HepG2 (cell line): ENCODE measurements at regions not wholly inside any gene's neighbourhood (a gene's known extent, or its start where the extent isn't known, plus 50 kb on each side); places are given as distances from the start of the nearest gene placed in this dataset.

Experiments used
- ATAC-seq: fragments of 200-7000 bp; cut with Tn5 transposase; 3 replicates; pipeline ENCODE4 v1.9.1; 2020; ENCODE audit warnings: mild to moderate bottlenecking, moderate library complexity
- BruUV-seq: library from RNA; stranded (reverse); fragments of 400-500 nt; replicated peaks from 2 replicates; lab custom pipeline; 2021; lab: Mats Ljungman, UMichigan
- CTCF ChIA-PET: fragments of 300-600 bp; formaldehyde crosslinking; extraction: SDS; loops from one replicate; lab custom pipeline; 2021; ENCODE audit warnings: low total read pairs, inconsistent platforms, low intra/inter-chr PET ratio; lab: Yijun Ruan, JAX
- POLR2A ChIA-PET: fragments of 350-600 bp; sonication (Branson Sonifier 250); formaldehyde crosslinking; loops from one replicate; lab custom pipeline; 2020; ENCODE audit warnings: antibody characterized with exemption, inconsistent platforms; lab: Yijun Ruan, JAX
- DNase-seq: peaks from one replicate; pipeline ENCODE4 v3.0.0-alpha.2; 2015; ENCODE audit warnings: low spot score
- FAIRE-seq: peaks from 3 replicates; lab custom pipeline; 2011; peaks lifted over from hg19 to GRCh38; lab: Jason Lieb, UNC
- H2AFZ ChIP-seq: one replicate; pipeline ENCODE4 v1.6.1; 2011; ENCODE audit warnings: low read length, inconsistent platforms
- H3K27ac ChIP-seq: fragments of 300-600 bp; 3 replicates; pipeline ENCODE4 v1.8.0; 2011; ENCODE audit warnings: mixed run types, mild to moderate bottlenecking, mixed read lengths, low read length, inconsistent platforms; ENCODE audit not compliant: insufficient read depth; ENCODE audit errors: extremely low read length
- H3K27me3 ChIP-seq, 2 experiments: fragments of 200-600 bp in 1 of 2; 2 replicates in 1 of 2; 3 replicates in 1 of 2; pipeline versions ENCODE4 v1.6.0 to v1.8.0; 2011; ENCODE audit warnings: low read length in 2 of 2, mild to moderate bottlenecking in 2 of 2, moderate library complexity in 2 of 2, inconsistent platforms in 1 of 2; ENCODE audit not compliant: insufficient read depth in 2 of 2, control insufficient read depth in 1 of 2
- H3K36me3 ChIP-seq, 2 experiments: fragments of 200-600 bp in 1 of 2; replicated peaks in 1 of 2; 2 replicates in 1 of 2; 3 replicates in 1 of 2; pipeline versions ENCODE4 v1.5.1 to v1.8.0; 2011; ENCODE audit warnings: low read length in 2 of 2, inconsistent platforms in 1 of 2; ENCODE audit not compliant: insufficient read depth in 2 of 2, control insufficient read depth in 1 of 2
- H3K4me1 ChIP-seq: 2 replicates; pipeline ENCODE4 v1.5.1; 2012; ENCODE audit warnings: low read length, inconsistent platforms; ENCODE audit not compliant: insufficient read depth
- H3K4me2 ChIP-seq: 2 replicates; pipeline ENCODE4 v1.6.0; 2011; ENCODE audit warnings: low read depth, low read length, inconsistent platforms
- H3K4me3 ChIP-seq, 3 experiments: fragments of 200-600 bp in 1 of 3; sonication (generic), shearing (Covaris generic) in 1 of 3; replicated peaks in 1 of 3; 2 replicates each; pipeline ENCODE4 v1.5.1; 2011 to 2016; ENCODE audit warnings: low read length in 3 of 3, inconsistent platforms in 2 of 3, low read depth in 2 of 3, mild to moderate bottlenecking in 2 of 3, control low read depth in 1 of 3, mixed read lengths in 1 of 3; ENCODE audit not compliant: insufficient read depth in 1 of 3
- H3K79me2 ChIP-seq: one replicate; pipeline ENCODE4 v1.6.1; 2011; ENCODE audit warnings: low read length, inconsistent platforms; ENCODE audit not compliant: insufficient read depth
- H3K9ac ChIP-seq: 2 replicates; pipeline ENCODE4 v1.6.0; 2011; ENCODE audit warnings: mild to moderate bottlenecking, low read depth, low read length, inconsistent platforms; ENCODE audit not compliant: insufficient read depth
- H3K9me3 ChIP-seq: 2 replicates; pipeline ENCODE4 v1.5.1; 2012; ENCODE audit warnings: mild to moderate bottlenecking, low read length
- H4K20me1 ChIP-seq: 2 replicates; pipeline ENCODE4 v1.6.0; 2011; ENCODE audit warnings: inconsistent platforms, mild to moderate bottlenecking, low read length, moderate library complexity; ENCODE audit not compliant: insufficient read depth
- ATF7 ChIP-seq, 2 experiments: fragments of 450-650 bp in 1 of 2; sonication (generic) in 1 of 2; formaldehyde crosslinking in 1 of 2; IDR thresholded peaks; 2 replicates each; pipeline versions ENCODE4 v1.4.0 to v1.6.1; 2016 to 2020; ENCODE audit warnings: antibody characterized with exemption in 1 of 2, mild to moderate bottlenecking in 1 of 2, missing genetic modification reagents in 1 of 2
- BRCA1 ChIP-seq: sonication (generic); formaldehyde crosslinking; IDR thresholded peaks from 2 replicates; pipeline ENCODE4 v1.4.0; 2020; ENCODE audit warnings: missing genetic modification reagents
- CREB1 ChIP-seq, 2 experiments: fragments of 450-650 bp in 1 of 2; IDR thresholded peaks; 2 replicates each; pipeline ENCODE4 v1.6.1; 2016 to 2017; ENCODE audit warnings: control low read depth in 1 of 2, mild to moderate bottlenecking in 1 of 2, missing compliant biosample characterization in 1 of 2, missing genetic modification characterization in 1 of 2
- CREBL2 ChIP-seq: sonication (generic); formaldehyde crosslinking; IDR thresholded peaks from 2 replicates; pipeline ENCODE4 v1.8.1; 2023; ENCODE audit warnings: missing genetic modification reagents, mild to moderate bottlenecking, borderline replicate concordance
- FOXA3 ChIP-seq: IDR thresholded peaks from 2 replicates; pipeline ENCODE4 v1.6.1; 2016; ENCODE audit warnings: missing genetic modification reagents, missing compliant biosample characterization
- HBP1 ChIP-seq: IDR thresholded peaks from 2 replicates; pipeline ENCODE4 v1.6.1; 2016; ENCODE audit warnings: low read depth, control low read depth
- MYNN ChIP-seq: sonication (generic); formaldehyde crosslinking; IDR thresholded peaks from 2 replicates; pipeline ENCODE4 v1.4.0; 2020; ENCODE audit warnings: mild to moderate bottlenecking, low read depth, missing genetic modification reagents
- POLR2AphosphoS2 ChIP-seq: IDR thresholded peaks from 2 replicates; pipeline ENCODE4 v1.6.1; 2011; ENCODE audit warnings: low read depth, low read length, improper control_type of control experiment
- SRY ChIP-seq: sonication (generic); formaldehyde crosslinking; IDR thresholded peaks from 2 replicates; pipeline ENCODE4 v1.8.0; 2022; ENCODE audit warnings: mild to moderate bottlenecking, missing genetic modification reagents
- ZBTB2 ChIP-seq: sonication (generic); formaldehyde crosslinking; IDR thresholded peaks from 2 replicates; pipeline ENCODE4 v1.8.0; 2022; ENCODE audit warnings: low read depth, missing genetic modification reagents
- ZBTB20 ChIP-seq: sonication (generic); formaldehyde crosslinking; IDR thresholded peaks from 2 replicates; pipeline ENCODE4 v1.8.1; 2023; ENCODE audit warnings: missing genetic modification reagents, low read depth, mild to moderate bottlenecking, borderline replicate concordance
- ZFP1 ChIP-seq: IDR thresholded peaks from 2 replicates; pipeline ENCODE4 v1.6.1; 2016
- ZNF232 ChIP-seq: sonication (generic); formaldehyde crosslinking; IDR thresholded peaks from 2 replicates; pipeline ENCODE4 v1.4.0; 2020; ENCODE audit warnings: missing genetic modification reagents, borderline replicate concordance
- ZNF441 ChIP-seq: sonication (generic); formaldehyde crosslinking; IDR thresholded peaks from 2 replicates; pipeline ENCODE4 v1.7.0; 2021; ENCODE audit warnings: missing genetic modification reagents, borderline replicate concordance
- ZNF674 ChIP-seq: sonication (generic); formaldehyde crosslinking; IDR thresholded peaks from 2 replicates; pipeline ENCODE4 v1.5.0; 2020; ENCODE audit warnings: low read depth, mild to moderate bottlenecking, missing genetic modification reagents
- ZNF709 ChIP-seq: sonication (generic); formaldehyde crosslinking; IDR thresholded peaks from 2 replicates; pipeline ENCODE4 v1.5.0; 2020; ENCODE audit warnings: mild to moderate bottlenecking, missing genetic modification reagents
- ZNF775 ChIP-seq: sonication (generic); formaldehyde crosslinking; IDR thresholded peaks from 2 replicates; pipeline ENCODE4 v1.4.0; 2020; ENCODE audit warnings: missing genetic modification reagents, mild to moderate bottlenecking, moderate library complexity, borderline replicate concordance
- ZSCAN22 ChIP-seq: sonication (generic); formaldehyde crosslinking; IDR thresholded peaks from 2 replicates; pipeline ENCODE4 v1.4.0; 2020; ENCODE audit warnings: mild to moderate bottlenecking, missing genetic modification reagents
- WGBS: methylation state at CpG from one replicate; pipeline ENCODE4 v1.1.6; 2017; ENCODE audit warnings: low lambda C conversion rate; 5-methylcytosine and 5-hydroxymethylcytosine counted together
- in situ Hi-C: cut with HindIII; loops from 2 replicates; pipeline ENCODE4 v1.10.0; 2017; ENCODE audit warnings: low pct_unique_long_range_greater_than_20kb; ENCODE audit not compliant: extremely low pct_ligation_motif_present
- intact Hi-C: fragments of 100-400 bp; cut with micrococcal nuclease; formaldehyde crosslinking; loops from one replicate; pipeline ENCODE4 v1.10.0; 2022; ENCODE audit not compliant: unreplicated experiment

GRCh38 chr10:93208717-93209464, 135.2 kb downstream of the CYP26A1 start:
- Histone ChIP-seq H3K9me3 (no peaks in the 10 kb centered on the region), H3K27ac (no peak overlapping the region), H3K27me3 (no peaks in the 10 kb centered on the region; a peak in 1 of 5 replicates), H3K36me3 (no peaks in the 10 kb centered on the region), H3K4me3 (no peak overlapping the region), H2AFZ (no peak overlapping the region), H3K79me2 (no peaks in the 10 kb centered on the region), H3K4me1 (no peaks in the 10 kb centered on the region), H3K9ac (no peak overlapping the region), H3K4me2 (no peak overlapping the region), H4K20me1 (no peaks in the 10 kb centered on the region)
- DNase-seq, result no peak
- no TSS peak for BruUV-seq
- ChIA-PET POLR2A (no interaction called here), CTCF (no interaction called here)
- intact Hi-C loops (no loop called here), in situ Hi-C loops (no loop called here)
- TF ChIP-seq CREB1 (IDR thresholded peaks at IDR 0.05), result peak; percentile 74
- no peak for TF ChIP-seq CREB1 (CRISPR knock-in tag; IDR thresholded peaks at IDR 0.05)
- TF ChIP-seq ZNF441 (CRISPR knock-in tag), result no peak
- TF ChIP-seq ATF7 (IDR thresholded peaks at IDR 0.05), result peak; percentile 79
- TF ChIP-seq ATF7 (CRISPR knock-in tag; IDR thresholded peaks at IDR 0.05), result no peak
- TF ChIP-seq BRCA1 (CRISPR knock-in tag), result no peak
- no peak for TF ChIP-seq FOXA3
- TF ChIP-seq ZSCAN22, result no peak
- no peak for TF ChIP-seq ZNF775 (CRISPR knock-in tag)
- TF ChIP-seq SRY (CRISPR knock-in tag), result no peak
- TF ChIP-seq ZNF674 (CRISPR knock-in tag), result no peak
- TF ChIP-seq POLR2AphosphoS2, result no peak
- TF ChIP-seq HBP1 (CRISPR knock-in tag), result no peak
- TF ChIP-seq ZFP1 (CRISPR knock-in tag), result no peak
- TF ChIP-seq ZBTB20 (CRISPR knock-in tag), result no peak
- no peak for TF ChIP-seq ZNF232
- no peak for TF ChIP-seq CREBL2 (CRISPR knock-in tag)
- TF ChIP-seq MYNN (CRISPR knock-in tag), result no peak
- TF ChIP-seq ZNF709 (CRISPR knock-in tag), result no peak
- no peak for TF ChIP-seq ZBTB2 (CRISPR knock-in tag)
- no peak for ATAC-seq
- WGBS, result 46% methylated on average over 6 of the region's 7 CpGs
- FAIRE-seq, result no peak
